ENCODE measurements at regions not wholly inside any gene's neighbourhood (a gene's known extent, or its start where the extent isn't known, plus 50 kb on each side); places are given as distances from the start of the nearest gene placed in this dataset.

DNA sequence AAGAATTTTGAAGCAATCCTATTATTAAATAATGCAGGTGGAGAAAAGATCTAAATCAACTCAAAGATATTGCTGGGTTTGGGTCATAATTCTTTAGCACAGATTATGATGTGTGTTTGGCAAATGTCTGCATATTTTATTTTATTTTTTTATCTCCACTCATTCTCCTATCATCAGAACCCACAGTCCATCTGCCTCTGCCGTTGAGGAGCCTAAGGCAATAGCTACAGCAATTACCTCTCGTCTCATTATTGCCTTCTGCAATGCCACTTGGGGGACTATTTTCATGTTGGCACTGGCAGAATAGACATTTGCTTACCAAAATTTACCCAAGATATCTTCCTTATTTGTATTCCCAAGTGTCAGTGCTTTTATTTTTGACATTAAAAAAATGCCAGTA, 815.9 kb upstream of the CNTNAP5 start:
- TF ChIP-seq TARDBP (IDR thresholded peaks at IDR 0.05) (no peak), ELF4 (IDR thresholded peaks at IDR 0.05) (no peak), SUZ12 (IDR thresholded peaks at IDR 0.05) (no peak), SP1 (IDR thresholded peaks at IDR 0.05) (no peak), ARNT (IDR thresholded peaks at IDR 0.05) (no peak), CTBP1 (IDR thresholded peaks at IDR 0.05; ENCODE audit: borderline replicate concordance) (no peak), FOXA1 (IDR thresholded peaks at IDR 0.05) (no peak), BHLHE40 (IDR thresholded peaks at IDR 0.05; ENCODE audit: borderline replicate concordance) (no peak), ZNF384 (IDR thresholded peaks at IDR 0.05) (no peak), NFRKB (IDR thresholded peaks at IDR 0.05) (no peak), FOXM1 (IDR thresholded peaks at IDR 0.05; ENCODE audit: borderline replicate concordance) (no peak)

Measured in HEK293T (cell line).